GM04503 (cell line): ENCODE measurements at regions not wholly inside any gene's neighbourhood (a gene's known extent, or its start where the extent isn't known, plus 50 kb on each side); places are given as distances from the start of the nearest gene placed in this dataset.
A peak's percentile ranks its signal among the peaks of the same experiment; 100 is the strongest.
"Not testable (repeated sequence)": the region's sequence is repeated elsewhere in the genome, so short reads cannot be mapped to it uniquely, and the experiment has no call there.

Source experiments
- DNase-seq: peaks from one replicate; pipeline ENCODE4 v3.0.0-alpha.2; 2012; ENCODE audit warnings: low read depth

- DNase-seq: no peak
Measured at GRCh38 chr5:56732121-56732520, 83.2 kb upstream of the MAP3K1 start.

- DNase-seq: not testable (repeated sequence)
Measured at GRCh38 chr5:56731473-56731872, 83.9 kb upstream of the MAP3K1 start.

GRCh38 chr5:56729488-56729887, 85.9 kb upstream of the MAP3K1 start:
- no peak for DNase-seq

- DNase-seq: no peak
Measured at GRCh38 chr5:56725711-56726411, 89.5 kb upstream of the MAP3K1 start.

DNA sequence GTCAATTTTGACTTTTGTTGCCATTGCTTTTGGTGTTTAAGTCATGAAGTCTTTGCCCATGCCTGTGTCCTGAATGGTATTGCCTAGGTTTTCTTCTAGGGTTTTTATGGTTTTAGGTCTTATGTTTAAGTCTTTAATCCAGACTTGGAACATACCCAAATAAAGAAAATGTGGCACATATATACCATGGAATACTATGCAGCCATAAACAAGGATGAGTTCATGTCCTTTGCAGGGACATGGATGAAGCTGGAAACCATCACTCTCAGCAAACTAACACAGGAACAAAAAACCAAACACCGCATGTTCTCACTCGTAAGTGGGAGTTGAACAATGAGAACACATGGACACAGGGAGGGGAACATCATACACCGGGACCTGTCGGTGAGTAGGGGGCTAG, 90.5 kb upstream of the MAP3K1 start:
- DNase-seq: not testable (repeated sequence)

- no peak for DNase-seq
Measured at GRCh38 chr5:56722317-56722716, 93.0 kb upstream of the MAP3K1 start.

GRCh38 chr5:56717253-56717987, 97.9 kb upstream of the MAP3K1 start:
- no peak for DNase-seq

DNA sequence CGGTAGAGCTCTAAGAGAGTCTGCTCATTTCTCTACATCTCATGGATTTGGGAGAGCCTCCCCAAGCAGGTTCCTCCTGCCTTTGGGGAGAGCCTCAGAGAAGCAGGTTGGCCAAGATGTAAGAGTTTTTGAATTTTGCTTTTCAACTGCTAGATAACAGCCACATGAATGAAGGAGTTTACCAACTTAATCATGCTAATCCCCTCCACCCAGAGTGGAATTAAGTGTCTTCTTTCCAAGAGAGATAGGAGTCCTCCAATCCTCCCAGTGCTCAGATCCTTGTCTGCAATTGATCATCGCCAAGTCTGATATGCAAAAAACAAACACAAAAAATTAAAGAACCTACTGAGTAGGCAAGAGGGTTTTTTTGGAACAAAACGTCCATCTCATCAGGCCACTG, 99.4 kb upstream of the MAP3K1 start:
- DNase-seq: no peak

DNA sequence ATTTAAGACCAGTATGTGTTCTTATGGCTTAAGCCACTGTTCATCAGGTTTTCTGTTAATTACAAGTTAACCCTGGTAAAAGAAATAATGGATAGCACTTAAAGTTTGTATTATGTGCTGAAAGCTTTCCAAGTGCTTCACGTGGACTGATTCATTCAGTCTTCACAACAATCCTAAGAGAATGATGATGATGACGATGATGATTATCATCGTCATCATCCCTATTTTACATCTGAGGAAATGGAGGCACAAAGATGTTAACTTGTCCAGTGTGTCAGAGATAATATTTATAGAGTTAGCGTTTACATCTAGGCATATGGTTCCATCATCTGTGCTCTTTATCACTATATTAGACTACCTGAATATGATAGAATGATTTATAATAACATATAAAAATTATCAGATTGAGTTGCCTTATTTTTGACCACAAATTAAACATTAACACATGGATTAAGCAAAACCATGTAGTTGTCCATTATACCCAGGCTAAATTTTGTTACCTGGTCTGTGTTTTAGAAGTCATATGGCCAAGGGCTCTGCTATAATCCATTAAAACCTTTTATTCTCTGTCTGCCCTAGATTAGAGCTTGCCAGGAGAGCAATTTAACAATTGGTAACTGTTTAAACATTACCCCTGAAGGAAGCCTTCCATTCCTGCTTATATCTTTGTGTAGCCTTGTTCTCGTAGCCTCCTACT, 102.3 kb upstream of the MAP3K1 start:
- no peak for DNase-seq

GRCh38 chr5:56710826-56711590, 104.3 kb upstream of the MAP3K1 start:
- DNase-seq: peak; percentile 61

DNA sequence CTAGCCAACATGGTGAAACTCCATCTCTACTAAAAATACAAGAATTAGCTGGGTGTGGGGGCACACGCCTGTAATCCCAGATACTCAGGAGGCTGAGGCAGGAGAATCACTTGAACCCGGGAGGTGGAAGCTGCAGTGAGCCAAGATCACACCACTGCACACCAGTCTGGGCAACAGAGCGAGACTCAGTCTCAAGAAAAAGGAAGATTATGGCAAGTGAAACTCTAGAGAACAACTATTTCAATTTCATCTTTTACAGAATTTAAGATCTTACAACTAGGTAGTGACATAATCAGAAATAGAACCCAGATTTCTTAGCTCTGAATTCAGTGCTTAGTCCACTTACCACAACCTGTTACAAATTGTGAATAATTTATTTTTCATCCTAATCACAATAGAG, 108.8 kb upstream of the MAP3K1 start:
- DNase-seq: no peak

DNA sequence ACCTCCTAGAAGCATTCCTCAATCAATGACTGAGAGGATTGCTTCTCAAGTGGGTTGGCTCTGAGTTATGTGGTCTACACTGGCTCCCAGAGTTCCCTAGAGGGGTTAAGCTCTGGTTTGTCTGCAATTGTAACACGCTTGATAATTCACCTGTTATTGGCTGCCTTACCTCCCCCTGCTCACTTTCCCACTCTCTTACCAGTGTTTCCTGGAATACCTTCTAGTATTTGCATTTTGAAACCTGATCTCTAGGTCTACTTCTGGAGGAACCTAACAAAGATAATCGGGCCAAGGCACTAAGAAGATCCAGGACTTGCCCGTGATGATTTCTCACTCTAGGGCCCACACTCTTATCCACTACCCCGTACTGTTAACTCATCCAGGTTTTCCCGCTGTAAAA, 110.1 kb upstream of the MAP3K1 start:
- no peak for DNase-seq

GRCh38 chr5:56703952-56704351, 111.4 kb upstream of the MAP3K1 start:
- no peak for DNase-seq

- no peak for DNase-seq
Measured at GRCh38 chr5:56700711-56701110, 114.6 kb upstream of the MAP3K1 start.

GRCh38 chr5:56699538-56699937, 115.8 kb upstream of the MAP3K1 start:
- no peak for DNase-seq

DNA sequence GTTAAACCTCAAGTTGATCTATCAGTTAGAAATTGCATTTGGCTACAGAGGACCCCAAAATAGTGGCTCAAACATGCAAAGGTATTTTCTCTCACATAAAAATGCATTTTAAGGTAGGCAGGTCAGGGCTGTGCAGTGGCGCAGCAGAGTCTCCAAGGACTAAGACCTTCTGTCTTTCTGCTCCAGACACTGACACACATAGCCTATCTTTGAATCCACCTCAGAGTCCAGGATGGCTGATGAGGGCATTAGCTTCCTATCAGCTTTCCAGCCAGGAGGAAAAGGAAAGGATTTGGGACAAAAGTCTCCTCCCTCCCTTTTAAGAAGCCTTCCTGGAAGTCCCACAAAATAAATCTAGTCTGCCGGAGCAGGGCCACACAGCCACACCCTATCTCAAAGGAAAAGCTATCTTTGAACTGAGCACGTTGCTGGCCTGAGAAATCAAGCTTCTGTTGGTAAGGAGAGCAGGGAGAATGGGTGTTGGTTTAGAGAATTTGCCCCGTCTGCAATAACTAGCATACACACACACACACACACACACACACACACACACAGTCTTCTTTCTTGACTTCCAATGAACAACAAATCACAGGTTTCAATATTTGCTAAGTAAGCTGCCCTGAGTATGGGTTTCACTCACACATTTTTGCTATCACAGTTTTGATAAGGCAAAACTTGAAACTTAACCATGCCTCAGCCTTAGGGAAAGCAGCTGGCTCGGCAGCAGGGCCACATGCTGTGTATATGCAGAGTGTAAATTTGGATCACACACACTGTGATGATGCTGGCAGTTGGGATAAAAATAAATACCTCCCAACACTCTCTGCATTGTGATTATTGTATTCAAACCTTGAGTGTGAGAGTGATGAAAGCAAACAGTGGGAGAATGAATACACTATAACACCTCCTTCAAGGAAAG, 116.6 kb upstream of the MAP3K1 start:
- DNase-seq: no peak

GRCh38 chr5:56696900-56697299, 118.4 kb upstream of the MAP3K1 start:
- no peak for DNase-seq

GRCh38 chr5:56693220-56693579, 122.1 kb upstream of the MAP3K1 start:
- no peak for DNase-seq

DNA sequence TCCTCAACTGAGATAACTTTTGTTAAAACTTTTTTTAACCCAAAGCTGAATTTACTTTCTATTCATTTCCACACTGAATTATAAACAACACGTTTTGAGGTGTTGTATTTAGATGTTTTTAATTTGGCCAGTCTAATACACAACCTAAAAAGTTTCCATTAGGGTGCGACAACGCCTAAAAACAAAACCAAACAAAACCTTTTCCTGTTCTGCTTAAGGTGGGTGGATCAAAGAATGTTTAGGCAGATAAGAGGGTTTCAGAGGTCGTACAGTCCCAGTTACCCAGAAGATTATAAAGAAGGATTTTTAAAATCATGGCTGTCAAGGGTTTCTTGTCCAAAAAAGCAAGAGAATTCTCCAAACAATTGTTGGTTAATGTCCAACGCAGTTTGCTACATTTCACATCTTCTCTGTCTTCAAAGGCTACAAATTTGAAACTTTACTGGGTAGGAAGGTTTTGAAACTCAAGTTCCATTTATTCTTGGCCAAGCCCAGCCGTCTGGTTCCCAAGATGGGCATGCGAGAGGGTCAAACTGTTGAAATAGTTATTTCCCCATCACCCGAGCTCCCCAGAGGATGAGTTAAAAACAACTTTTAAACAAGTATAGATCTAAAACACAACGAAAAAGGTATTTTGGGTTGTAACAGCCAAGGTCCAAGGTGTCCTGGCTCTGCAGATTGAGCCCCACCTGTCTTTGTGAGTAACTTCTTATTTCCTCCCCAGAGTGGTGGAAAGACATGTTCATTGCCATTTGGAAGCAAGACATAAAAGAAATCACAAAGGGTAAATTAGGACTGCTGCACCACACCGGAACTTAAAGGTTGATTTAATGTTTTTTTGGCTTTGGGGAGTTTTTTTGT, 122.8 kb upstream of the MAP3K1 start:
- no peak for DNase-seq

DNA sequence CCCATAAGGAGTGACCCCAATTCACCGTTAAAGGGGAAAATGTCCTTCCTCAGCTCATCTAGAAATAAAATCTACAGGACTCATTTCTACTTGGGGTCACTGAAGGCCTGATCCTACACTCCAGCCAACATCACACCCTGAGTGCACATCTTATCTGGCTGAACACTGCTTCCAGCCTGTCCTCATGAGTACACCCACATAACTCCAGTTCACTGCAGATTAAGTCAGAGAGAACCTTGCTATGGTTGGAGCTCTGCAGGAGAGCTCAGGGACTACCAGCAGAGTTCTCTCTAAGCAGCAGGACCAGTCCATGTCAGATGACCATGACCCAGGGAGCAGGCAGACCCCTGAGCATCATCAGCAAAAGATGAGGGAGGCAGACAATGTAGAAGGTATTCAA, 126.9 kb upstream of the MAP3K1 start:
- DNase-seq: no peak
